Breast epithelium (tissue), 3 donors: ENCODE measurements at regions not wholly inside any gene's neighbourhood (a gene's known extent, or its start where the extent isn't known, plus 50 kb on each side); places are given as distances from the start of the nearest gene placed in this dataset.

ENCODE experiments used
- POLR2AphosphoS5 ChIP-seq, 3 donors: sonication (generic); formaldehyde crosslinking; IDR thresholded peaks; one replicate each; pipeline ENCODE4 v1.6.1; 2017; ENCODE audit warnings: antibody characterized with exemption in 3 of 3
- TF ChIP-seq, protein P1 (sequence below), 3 donors: fragments of 450-650 bp; IDR thresholded peaks; one replicate each; pipeline ENCODE4 v1.5.1; 2016 to 2017; ENCODE audit warnings: antibody characterized with exemption in 3 of 3, mild to moderate bottlenecking in 3 of 3, moderate library complexity in 3 of 3

DNA sequence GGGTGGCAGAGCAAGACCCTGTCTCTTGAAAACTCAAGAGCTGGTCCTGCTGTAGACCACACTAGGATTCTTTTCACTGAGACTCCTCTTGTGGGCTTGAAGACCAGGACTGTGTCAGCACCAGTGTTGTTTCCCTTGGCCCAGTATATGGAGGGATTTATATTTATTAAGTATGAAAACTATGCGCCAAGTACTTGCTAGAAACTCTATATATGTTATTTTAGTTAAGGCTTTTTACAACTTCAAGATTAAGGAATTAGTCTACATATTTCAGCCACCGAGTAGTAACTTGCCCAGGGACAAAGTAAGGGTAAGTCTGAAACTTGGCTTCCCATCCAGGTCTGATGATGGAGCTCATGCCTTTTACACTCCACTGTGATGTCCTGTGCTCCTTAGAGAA lies 488.4 kb downstream of the PCNX1 start:
- TF ChIP-seq POLR2AphosphoS5 (IDR thresholded peaks at IDR 0.05) = no peak
- TF ChIP-seq, protein P1, sequence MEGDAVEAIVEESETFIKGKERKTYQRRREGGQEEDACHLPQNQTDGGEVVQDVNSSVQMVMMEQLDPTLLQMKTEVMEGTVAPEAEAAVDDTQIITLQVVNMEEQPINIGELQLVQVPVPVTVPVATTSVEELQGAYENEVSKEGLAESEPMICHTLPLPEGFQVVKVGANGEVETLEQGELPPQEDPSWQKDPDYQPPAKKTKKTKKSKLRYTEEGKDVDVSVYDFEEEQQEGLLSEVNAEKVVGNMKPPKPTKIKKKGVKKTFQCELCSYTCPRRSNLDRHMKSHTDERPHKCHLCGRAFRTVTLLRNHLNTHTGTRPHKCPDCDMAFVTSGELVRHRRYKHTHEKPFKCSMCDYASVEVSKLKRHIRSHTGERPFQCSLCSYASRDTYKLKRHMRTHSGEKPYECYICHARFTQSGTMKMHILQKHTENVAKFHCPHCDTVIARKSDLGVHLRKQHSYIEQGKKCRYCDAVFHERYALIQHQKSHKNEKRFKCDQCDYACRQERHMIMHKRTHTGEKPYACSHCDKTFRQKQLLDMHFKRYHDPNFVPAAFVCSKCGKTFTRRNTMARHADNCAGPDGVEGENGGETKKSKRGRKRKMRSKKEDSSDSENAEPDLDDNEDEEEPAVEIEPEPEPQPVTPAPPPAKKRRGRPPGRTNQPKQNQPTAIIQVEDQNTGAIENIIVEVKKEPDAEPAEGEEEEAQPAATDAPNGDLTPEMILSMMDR (IDR thresholded peaks at IDR 0.05) = no peak
